HG02798 (cell line): ENCODE measurements at regions not wholly inside any gene's neighbourhood (a gene's known extent, or its start where the extent isn't known, plus 50 kb on each side); places are given as distances from the start of the nearest gene placed in this dataset.

Experiments used
- ATAC-seq: cut with Tn5 transposase; IDR thresholded peaks from one replicate; pipeline ENCODE4 v1.9.1; 2021; ENCODE audit warnings: mild to moderate bottlenecking; ENCODE audit not compliant: unreplicated experiment, poor library complexity

DNA sequence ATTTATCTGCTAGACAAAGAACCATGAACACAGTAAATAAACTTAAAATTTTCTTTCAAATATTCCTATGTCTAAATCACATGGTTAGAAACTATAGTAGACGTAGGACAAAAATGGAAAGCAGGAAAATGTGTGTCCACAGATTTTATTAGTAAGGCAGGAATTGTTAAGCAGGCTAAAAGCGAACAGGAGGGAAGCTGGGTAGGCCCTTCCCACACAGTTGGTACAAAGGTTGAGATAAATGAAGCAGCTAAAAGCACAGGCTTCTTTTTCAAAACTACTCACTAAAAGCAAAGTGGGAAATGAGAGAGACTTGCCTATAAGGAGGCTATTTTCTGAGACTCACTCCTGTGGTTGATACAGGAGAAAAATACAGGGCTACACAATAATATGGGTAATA, 108.1 kb upstream of the PABPC4L start:
- no peak for ATAC-seq

DNA sequence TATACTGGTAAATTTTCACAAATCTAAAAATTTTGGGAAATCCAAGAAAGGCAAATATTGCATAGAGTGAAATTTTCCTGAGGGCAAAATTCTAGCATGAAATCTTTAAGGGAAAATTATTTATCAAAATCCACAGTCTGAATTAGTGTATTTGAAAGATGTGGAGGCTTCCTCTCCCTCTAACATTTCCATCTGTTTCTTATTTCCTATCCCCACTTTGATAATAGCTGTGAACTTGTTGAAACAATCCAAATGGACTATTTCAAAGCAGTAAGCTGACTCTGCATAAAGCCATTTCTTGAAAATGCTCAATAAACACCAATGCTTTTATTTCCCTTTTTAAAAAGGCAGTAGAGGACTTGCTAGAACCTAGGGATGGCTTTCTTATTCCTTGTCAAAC, 107.3 kb upstream of the PABPC4L start:
- no peak for ATAC-seq

DNA sequence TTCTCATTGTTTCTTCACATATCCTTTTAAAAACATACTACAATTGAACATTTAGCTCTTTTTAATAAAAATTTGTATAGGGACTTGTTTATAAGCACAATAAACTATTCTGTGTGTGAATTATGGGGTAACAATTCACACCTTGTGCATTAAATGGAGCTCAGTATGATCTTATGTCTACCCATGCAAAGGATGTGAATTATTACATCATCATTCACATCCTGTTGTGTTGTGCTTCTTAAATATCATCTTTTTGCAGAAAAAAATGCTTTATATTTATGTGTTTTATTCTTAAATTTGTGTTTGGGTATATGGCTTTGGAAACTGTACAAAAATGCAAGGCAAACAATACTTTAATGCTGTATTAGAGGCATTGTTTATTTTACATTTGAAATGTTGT, 96.7 kb upstream of the PABPC4L start:
- no peak for ATAC-seq

DNA sequence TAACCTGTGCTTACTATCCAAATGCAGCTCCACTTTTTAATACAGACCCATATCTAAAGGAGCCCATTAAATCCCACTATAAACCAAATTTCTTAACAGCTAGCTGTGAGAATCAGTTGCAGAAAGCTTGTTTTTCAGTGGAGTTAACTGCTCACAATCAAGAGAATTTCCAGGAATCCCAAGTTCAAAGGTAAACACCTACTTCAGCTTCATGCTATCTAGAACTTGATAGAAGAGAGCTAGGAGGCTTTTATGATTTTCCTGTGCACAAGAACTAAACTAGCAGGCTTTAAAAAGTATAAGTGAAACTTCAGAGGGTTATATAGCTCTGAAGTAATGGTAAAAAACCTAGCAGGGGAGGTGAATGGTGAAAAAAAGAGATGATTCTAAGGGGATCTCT, 96.2 kb upstream of the PABPC4L start:
- no peak for ATAC-seq

DNA sequence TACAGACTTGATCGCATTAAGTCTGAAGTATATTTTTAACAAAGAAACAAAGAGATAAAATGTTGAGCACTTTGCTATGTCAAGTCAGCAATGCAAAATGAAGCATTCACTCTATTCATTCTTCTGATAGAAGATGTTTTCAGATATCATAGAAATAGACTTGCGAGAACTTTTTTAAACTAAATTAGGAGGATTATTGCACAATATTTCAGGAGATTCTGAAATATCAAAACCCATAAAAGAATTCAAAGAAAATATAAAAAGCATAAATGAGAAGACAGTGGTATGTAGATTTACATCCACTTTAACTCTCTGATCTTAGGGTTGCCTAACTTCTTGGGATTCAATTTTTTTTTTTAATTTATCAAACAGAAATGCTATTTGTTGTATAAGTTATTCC, 81.1 kb upstream of the PABPC4L start:
- ATAC-seq, result no peak

DNA sequence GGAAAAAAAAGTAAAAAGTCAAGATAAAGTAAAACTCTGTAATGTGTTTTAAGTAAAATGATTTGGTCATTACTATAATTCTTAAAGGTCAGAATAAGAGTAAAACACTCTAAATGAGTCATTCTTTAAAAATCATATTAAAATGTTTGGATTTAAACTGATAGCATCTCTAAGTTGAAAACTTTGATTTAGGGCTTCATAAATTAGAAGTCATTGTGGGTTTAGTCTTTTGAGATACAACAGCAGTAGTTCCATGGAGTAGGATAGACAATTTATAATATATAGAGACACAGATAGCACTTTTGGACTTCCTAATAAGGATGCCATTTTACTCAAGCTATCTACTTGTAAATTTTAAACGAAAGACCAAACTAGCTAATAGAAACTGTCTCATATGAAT, 77.1 kb upstream of the PABPC4L start:
- no peak for ATAC-seq

DNA sequence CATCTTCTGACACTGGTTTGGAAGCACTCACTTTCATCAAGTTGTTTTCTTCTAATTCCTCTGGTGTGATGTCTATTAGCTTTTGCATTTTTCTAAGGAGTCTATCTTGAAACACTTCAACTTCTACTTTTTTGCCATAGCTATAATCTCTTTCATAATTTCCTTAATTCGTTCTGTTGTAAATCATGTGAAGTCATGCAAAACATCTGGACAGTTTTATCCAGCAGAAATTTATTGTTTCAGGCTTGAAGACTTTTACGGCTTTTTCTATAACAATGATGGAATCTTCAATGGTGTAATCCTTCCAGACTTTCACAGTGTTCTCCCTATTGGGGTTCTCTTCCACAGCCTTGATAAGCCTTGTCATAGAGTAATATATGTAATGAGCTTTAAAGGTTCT, 74.9 kb upstream of the PABPC4L start:
- ATAC-seq, result no peak

DNA sequence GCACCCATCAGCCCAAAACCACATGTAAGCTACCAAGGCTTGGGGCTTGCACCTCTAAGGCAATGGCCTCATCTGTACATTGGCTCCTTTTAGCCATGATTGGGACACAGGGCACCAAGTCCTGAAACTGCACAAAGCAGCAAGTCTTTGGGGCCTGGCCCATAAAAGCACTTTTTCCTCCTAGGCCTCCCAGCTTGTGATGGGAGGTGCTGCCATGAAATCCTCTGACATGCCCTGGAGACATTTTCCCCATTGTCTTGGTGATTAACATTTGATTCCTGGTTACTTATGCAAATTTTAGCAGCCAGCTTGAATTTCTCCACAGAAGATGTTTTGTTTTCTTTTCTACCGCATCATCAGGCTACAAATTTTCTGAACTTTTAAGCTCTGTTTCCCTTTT, 58.5 kb upstream of the PABPC4L start:
- ATAC-seq, result no peak
